RPMI7951 (cell line): ENCODE measurements at regions not wholly inside any gene's neighbourhood (a gene's known extent, or its start where the extent isn't known, plus 50 kb on each side); places are given as distances from the start of the nearest gene placed in this dataset.
"Not testable (repeated sequence)": the region's sequence is repeated elsewhere in the genome, so short reads cannot be mapped to it uniquely, and the experiment has no call there.

Source experiments
- DNase-seq: peaks from one replicate; pipeline ENCODE4 v3.0.0-alpha.2; 2012; ENCODE audit warnings: low read depth

DNA sequence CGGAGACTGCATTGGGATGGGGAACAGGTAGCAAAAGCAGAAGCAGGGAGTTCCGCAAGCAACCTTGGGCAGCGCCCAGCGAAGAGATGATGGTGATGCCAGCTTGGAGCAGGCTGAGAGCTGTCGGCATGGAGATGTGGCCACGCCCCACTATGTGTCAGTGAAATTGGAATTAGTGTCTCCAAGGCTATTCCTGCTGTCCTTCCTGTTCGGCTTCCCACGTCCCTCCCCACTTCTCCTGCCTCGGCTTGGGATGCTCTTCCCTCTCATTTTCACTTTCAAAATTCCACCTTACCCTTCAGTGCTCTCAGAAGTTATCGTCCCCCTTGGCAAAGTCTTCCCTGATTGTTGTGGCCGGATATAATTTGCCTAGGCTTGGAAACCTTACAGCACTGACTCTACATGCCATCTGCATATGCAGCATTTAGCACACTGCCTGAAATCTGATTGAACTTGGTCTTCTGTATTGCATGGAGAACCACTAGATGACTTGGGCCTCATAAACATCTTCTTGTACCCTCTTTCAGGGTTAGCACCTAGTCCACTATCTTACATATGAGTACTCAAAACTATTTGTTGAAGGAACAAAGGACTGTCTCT, 270.7 kb upstream of the RUNX1 start:
- peak; percentile 66 for DNase-seq

DNA sequence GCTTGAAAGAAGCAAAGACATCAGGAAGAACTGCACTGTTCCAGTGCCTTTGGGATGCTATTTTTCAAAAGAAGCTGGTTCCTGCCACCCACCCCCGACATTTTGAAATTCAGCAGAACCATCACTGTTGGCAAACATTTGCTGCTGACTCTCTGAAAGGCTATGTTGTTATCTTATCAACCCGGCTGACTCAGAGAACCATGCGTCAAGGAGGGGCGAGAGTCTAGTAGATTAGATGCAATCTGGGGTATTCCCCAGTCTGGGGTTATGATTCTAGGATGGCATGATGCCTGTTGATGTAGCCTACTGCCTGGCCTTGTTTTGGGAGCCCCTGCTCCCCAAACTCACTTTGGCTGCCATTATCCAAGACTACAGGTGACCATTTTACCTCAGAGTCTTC, 267.8 kb upstream of the RUNX1 start:
- no peak for DNase-seq

DNA sequence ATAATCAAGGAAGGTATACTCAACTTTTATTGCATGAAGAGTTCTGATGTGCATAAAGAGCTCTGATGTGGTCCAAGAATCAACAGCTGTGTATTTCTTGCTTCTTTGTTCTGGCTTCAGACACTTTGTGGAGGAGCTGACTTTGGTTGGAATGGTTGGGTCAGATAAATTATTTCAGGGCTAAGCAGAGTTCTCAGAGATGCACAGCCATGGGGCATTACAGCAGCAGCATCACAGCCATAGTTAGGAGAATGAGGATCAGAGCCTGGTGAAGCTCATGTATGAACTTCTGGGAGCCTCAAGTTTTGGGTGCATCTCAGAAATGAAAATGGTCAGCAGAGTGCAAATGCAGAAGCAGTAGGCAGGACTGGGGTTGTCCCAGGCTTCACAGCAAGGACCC, 267.4 kb upstream of the RUNX1 start:
- DNase-seq = no peak

GRCh38 chr21:35314857-35315582, 265.9 kb upstream of the RUNX1 start:
- DNase-seq = no peak

- DNase-seq = no peak
Observed at GRCh38 chr21:35311985-35312384, 262.9 kb upstream of the RUNX1 start.

DNA sequence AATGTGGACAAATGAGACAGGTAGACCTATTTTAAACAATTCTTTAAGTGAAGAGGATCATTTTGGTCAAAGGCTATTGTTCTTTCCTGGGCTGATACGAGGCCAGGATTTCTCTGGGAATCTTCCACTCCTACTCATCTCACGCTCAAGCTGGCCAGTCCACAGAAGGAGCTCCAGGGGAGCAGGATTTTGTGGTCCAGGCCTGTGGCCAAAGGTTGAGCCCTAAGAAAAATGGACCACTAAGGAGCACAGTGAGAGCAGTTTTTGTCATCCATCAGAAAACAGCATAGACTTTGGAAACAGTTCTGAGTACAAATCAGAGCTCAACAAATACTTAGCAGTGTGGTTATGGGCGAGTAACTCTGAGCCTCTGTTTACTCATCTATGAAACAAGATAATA, 260.2 kb upstream of the RUNX1 start:
- no peak for DNase-seq

- DNase-seq = peak; percentile 94
Observed at GRCh38 chr21:35303085-35303484, 254.0 kb upstream of the RUNX1 start.

- no peak for DNase-seq
Observed at GRCh38 chr21:35298757-35299156, 249.7 kb upstream of the RUNX1 start.

GRCh38 chr21:35297665-35298064, 248.6 kb upstream of the RUNX1 start:
- DNase-seq = no peak

DNA sequence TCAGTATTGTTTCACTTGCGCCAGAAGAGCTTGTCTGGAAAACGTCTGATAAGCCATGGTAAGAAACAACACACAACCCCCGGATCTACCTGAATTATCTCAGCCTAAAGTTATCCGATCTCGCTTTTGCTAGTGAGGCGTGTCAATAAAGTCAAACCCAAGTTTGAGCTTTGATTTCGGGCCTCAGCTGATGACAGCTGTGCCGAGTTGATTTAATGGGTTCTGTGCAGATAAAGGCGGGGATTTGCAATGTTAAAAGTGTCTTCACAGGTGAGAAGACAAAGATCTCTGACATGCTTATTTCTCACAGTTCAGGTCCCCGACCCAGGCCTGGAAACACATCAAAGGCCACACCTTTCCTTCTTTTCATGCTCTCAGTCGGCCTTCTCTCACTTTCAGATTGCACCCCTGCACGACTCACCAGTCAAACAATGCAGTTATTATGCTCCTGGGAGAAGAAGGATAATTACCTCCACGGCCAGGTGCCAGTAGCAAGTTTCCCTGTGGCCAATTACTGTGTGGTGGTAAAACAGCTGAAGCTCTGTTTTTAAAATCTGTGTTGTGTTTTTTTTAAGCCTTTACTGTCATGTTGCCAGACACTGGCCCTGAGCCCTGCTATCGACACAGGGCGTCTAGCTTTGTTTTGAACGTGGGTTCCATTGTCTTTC, 245.3 kb upstream of the RUNX1 start:
- DNase-seq = no peak

GRCh38 chr21:35291973-35292627, 243.0 kb upstream of the RUNX1 start:
- peak; percentile 25 for DNase-seq

DNA sequence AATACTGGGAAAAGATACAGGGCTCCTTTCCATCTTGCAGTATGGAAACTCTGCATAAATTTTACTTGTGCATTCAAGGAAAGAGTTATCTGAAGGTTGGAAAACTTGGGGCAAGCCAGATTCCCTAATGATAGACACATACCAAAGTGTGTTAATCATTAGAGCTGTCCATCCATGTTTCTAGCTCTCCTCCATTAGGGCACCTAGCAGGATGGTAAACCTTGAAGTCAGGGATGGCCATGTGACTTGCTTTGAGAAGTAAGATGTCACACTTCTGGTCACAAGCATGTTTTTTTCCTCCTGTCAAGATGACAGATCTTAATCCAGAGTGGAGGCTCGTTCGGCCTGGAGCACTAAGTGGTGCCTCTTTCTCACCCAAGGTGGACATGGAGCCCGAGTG, 241.9 kb upstream of the RUNX1 start:
- no peak for DNase-seq

GRCh38 chr21:35288238-35288637, 239.1 kb upstream of the RUNX1 start:
- DNase-seq = no peak

DNA sequence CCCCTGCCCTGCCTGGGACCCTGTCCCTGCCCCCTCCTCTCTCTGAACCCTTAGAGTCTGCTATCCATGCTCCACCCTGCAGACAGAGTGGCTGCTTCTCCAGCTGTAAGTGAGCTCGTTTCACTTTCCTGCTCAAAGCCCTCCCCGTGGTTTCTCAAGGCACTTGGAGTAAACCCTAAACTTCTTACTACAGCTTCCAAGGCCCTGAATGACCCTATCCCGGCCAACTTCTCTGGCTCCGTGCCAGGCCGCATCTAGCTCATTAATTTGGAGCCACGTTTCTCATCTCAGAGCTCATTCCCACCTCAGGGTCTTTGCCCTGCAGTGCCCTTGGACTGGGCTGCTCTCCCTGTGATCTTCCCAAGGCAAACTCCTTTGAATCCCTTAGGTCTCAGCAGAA, 235.1 kb upstream of the RUNX1 start:
- DNase-seq = peak; percentile 58

- no peak for DNase-seq
Observed at GRCh38 chr21:35282944-35283343, 233.8 kb upstream of the RUNX1 start.

DNA sequence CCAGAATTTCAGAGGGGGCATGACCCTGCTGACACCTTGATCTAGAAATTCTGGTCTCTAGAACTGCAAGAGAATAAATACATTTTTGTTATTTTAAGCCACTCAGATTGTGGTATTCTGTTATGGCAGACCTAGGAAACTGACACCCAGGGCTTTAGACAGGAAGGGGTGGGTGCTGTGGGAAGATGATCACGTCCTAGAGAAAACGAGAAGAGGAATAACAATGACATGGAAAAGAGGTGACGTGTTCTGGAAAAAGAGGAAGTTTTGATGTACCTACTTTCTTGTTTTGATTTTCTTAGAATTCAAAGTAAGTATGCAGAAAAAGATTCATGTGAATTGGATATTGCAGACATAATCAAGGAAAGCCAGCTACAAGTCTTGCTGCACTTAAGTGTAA, 232.9 kb upstream of the RUNX1 start:
- DNase-seq = no peak

DNA sequence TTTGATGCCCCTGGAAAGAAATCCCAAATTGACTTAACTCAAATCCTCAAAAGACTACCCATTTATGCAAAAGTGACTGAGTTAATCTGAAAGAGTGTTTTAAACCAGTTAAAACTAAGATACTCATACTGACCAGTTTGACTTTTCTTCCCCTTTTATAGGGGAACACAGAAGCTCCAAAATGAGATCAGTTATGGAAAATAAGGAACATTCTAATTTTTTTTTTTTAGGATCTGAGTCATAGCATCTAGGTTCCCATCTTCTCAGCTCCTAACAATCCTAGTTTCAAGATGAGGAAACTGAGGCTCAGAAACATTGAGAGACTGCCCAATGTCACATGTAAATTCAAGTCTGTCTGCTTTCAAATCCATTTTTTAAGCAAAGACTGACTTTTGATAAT, 231.1 kb upstream of the RUNX1 start:
- no peak for DNase-seq

- peak; percentile 73 for DNase-seq
Observed at GRCh38 chr21:35275776-35276175, 226.7 kb upstream of the RUNX1 start.

GRCh38 chr21:35274923-35275322, 225.8 kb upstream of the RUNX1 start:
- no peak for DNase-seq

DNA sequence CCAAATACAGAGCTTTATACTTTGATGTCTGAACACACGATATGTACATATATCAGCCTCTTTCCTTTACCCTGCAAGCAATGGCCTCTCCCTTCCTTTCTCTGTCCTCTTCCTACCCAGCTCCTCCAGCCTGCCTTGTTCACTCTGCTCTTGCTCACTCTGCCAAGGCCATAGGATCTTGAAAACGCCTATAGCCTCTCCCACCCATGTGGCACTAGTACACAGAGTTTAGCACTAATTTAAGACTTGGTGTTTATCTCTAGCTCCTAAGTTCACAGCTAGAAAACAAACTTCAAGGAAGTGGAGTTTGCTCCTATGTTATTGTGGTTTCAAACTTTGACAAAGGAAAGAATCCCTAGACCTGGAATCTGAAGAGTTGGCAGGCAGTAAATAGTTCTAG, 225.0 kb upstream of the RUNX1 start:
- no peak for DNase-seq

- no peak for DNase-seq
Observed at GRCh38 chr21:35273333-35273732, 224.2 kb upstream of the RUNX1 start.

GRCh38 chr21:35271344-35272118, 222.4 kb upstream of the RUNX1 start:
- not testable (repeated sequence) for DNase-seq
